ENCODE measurements at regions not wholly inside any gene's neighbourhood (a gene's known extent, or its start where the extent isn't known, plus 50 kb on each side); places are given as distances from the start of the nearest gene placed in this dataset.
"Not testable (repeated sequence)": the region's sequence is repeated elsewhere in the genome, so short reads cannot be mapped to it uniquely, and the experiment has no call there.

- DNase-seq (ENCODE audit: low spot score): no peak
These were observed 176.6 kb downstream of the JCAD start for GRCh38 chr10:29882766-29883165.

DNA sequence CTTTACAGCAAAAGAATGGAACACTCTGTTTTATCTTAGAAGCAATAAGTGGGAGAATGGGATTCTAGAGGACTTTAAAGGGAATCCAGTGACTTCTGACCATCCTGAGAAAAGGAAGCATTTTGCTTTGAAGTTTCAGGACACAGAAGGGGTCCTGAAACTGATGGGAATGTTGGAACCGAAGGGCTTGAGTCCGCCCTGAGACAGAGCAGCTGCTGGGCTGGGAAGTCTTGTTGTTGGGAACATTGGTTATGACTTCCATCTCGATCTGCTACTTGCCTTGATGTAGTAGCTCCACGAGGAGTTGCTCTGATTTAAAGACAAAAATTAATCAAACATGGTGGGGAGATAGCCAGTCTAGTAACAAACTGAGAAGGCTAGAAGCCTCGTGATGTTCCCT, 177.6 kb downstream of the JCAD start:
- DNase-seq (ENCODE audit: low spot score): no peak

DNA sequence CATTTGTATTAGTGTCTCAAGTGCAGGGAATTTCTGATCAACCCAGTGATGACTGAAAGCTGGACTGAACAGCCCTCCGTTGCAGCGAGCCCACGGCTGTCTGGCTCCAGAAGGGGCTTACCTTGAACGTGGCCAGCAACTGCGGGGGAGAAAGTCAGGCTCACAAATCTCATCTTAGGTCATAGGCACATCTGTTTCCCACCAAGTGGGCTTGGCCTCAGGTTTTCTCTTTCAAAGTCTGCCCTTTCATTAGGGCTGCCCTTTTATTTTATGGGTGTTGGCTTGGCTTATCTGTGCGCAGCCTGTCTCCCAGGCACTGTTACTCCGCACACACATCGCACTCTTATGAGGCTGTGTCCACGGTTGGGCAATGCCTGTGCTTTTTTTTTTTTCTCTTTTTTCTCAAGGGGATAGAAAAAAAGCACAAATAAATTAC, 178.0 kb downstream of the JCAD start:
- DNase-seq (ENCODE audit: low spot score): no peak

- no peak for DNase-seq (ENCODE audit: low spot score)
These were observed 178.5 kb downstream of the JCAD start for GRCh38 chr10:29880856-29881255.

DNA sequence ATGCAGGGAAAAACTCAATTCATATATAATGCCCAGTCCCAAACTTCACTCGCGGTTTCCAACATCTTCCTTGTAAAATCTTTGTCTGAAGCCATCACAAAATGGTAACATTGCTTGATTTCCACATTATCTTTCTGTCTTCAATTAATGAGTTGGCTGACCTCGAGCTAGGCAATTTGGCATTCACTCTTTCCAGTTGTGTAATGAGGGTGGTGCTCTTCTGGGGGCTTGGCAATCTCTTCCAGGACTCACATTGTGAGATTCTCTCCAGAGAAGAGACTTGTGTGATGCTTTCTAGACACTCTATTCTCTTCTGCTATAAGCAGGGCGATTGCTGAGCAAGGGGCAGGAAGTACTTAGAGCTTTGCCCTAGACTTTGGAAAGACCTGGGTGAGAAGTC, 179.5 kb downstream of the JCAD start:
- no peak for DNase-seq (ENCODE audit: low spot score)

GRCh38 chr10:29878492-29878891, 180.9 kb downstream of the JCAD start:
- DNase-seq (ENCODE audit: low spot score): no peak

- DNase-seq (ENCODE audit: low spot score): no peak
These were observed 181.4 kb downstream of the JCAD start for GRCh38 chr10:29877793-29878491.

- DNase-seq (ENCODE audit: low spot score): no peak
These were observed 183.3 kb downstream of the JCAD start for GRCh38 chr10:29876008-29876555.

DNA sequence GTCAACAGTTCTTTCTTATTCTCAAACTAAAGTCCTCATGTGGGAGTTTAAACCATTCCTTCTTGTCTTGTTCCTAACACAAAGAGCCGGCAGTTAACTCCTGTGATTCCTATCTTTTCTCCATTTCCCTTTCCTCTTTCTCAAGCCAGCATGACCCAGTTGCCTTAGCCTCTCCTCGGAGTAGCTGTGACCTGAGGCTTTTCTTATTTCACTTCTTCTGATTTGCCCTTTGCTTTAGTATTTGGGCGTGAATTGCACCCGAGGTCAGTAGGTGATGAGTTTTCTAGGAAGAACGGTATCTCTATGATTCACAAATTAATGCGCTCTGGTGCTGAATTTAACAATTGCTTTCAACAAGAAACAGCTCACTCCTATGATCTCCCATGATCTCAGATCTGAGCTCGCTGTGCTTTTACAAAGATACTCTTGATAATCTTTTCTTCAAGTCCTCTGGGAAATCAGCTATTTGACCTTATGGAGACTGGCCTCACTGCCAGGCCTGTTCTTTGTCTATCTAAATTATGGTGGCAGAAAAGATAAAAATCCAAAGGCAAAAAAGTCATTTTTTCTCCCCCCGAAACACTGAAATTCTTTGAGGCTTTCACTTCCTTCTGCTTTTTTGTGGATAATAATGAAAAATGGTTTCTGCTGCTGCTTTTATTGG, 184.6 kb downstream of the JCAD start:
- no peak for DNase-seq (ENCODE audit: low spot score)

- no peak for DNase-seq (ENCODE audit: low spot score)
These were observed 185.4 kb downstream of the JCAD start for GRCh38 chr10:29873941-29874484.

- no peak for DNase-seq (ENCODE audit: low spot score)
These were observed 188.8 kb downstream of the JCAD start for GRCh38 chr10:29870522-29871044.

GRCh38 chr10:29869593-29869992, 189.8 kb downstream of the JCAD start:
- no peak for DNase-seq (ENCODE audit: low spot score)

DNA sequence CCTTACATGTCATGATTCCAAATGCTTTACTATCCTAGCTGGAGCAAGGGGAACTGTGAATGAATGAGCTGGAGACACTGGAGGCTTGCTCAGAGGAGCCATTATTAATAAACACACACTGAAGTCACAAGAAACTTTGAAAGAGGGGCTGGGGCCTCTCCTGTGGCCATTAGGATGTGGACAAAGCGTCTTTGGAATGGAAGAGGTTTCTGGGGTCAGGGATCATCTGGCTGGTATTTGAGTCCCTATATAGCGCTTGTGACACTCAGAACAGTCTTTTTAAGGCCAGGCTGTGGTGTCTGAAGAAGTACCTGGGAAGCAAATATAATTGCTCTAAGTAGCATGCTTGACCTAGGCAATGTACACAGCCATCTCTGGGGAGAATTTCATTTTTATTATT, 193.0 kb downstream of the JCAD start:
- DNase-seq (ENCODE audit: low spot score): no peak

- DNase-seq (ENCODE audit: low spot score): no peak
These were observed 193.6 kb downstream of the JCAD start for GRCh38 chr10:29865700-29866355.

DNA sequence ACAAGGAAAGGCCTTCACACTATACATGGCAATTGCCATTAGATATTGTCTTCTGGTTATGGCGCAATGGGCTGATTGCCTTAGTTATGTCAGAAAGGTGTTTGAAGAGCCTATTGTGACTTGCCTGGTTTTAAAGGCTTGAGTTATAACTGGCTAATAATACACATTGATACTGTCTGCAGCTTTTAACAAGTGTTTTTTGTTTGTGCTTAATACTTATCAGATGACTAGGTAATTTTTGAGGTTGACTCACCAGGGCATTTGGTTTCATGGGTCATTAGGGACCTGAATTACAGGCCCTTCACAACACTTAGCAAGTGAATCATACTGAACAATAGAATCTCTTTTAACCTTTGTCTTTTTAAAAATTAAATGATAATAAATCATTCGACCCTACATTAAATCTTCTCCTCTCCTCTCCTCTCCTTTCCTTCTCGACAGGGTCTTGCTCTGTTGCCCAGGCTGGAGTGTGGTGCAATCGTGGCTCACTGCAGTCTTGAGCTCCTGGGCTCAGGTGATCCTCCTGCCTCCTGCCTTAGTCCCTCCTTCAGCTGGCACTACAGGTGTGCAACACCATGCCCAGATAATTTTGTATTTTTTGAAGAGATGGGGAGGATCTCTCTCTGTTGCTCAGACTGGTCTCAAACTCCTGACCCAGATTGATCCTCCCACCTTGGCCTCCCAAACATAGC, 196.3 kb downstream of the JCAD start:
- no peak for DNase-seq (ENCODE audit: low spot score)

GRCh38 chr10:29861811-29862505, 197.4 kb downstream of the JCAD start:
- no peak for DNase-seq (ENCODE audit: low spot score)

DNA sequence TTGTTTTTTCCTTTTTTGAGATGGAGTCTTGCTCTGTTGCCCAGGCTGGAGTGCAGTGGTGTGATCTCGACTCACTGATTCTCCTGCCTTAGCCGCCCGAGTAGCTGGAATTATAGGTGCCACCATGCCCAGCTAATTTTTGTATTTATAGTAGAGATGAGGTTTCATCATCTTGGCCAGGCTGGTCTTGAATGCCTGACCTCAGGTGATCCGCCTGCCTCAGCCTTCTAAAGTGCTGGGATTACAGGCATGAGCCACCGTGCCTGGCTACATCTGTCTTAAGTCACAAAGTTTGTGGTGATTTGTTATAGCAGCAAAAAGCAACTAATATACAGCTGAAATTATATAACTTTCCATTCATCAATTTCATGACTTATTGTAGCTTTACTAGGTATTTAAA, 198.2 kb downstream of the JCAD start:
- not testable (repeated sequence) for DNase-seq (ENCODE audit: low spot score)

- no peak for DNase-seq (ENCODE audit: low spot score)
These were observed 199.2 kb downstream of the JCAD start for GRCh38 chr10:29860166-29860565.

DNA sequence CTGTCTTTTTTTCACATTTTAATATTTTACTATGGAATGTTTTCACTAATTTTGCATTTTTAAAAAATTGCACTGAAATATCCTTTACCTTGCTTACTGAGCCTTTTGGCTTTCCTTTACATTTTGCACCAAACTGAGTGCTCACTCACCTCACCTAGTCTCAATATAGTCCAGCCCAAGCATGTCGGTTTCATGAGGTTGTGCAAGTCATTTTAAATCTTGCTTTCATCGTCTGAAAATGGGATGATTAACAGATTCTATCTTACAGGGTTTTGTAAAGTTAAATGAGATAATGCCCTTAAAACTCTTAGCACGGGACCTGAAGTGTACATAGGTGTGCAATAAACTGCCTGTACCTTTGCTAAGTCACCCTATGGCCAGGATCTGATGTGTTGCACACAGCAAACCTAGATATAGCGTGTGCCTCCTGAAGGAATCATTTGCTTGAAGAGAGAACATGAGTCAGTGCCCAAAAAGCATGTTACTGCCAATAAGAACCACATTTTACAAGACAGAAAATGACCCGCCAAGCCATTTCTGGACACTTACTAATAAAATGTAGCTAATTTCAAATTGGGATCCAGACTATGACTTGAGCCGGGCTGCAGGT, 199.8 kb downstream of the JCAD start:
- no peak for DNase-seq (ENCODE audit: low spot score)

- no peak for DNase-seq (ENCODE audit: low spot score)
These were observed 200.6 kb downstream of the JCAD start for GRCh38 chr10:29858702-29859267.
